ENCODE measurements at regions not wholly inside any gene's neighbourhood (a gene's known extent, or its start where the extent isn't known, plus 50 kb on each side); places are given as distances from the start of the nearest gene placed in this dataset.

- TF ChIP-seq CTCF (conservative IDR thresholded peaks at IDR 0.05; ENCODE audit: low read depth, low read length) (no peak), EZH2 (IDR thresholded peaks at IDR 0.05; ENCODE audit: low read length, unreplicated experiment) (no peak)
Observed at GRCh38 chr3:118597184-118597583, 437.5 kb downstream of the IGSF11 start.

Measured in PC-3 (cell line).